Ovary (tissue), 7 donors: ENCODE measurements at regions not wholly inside any gene's neighbourhood (a gene's known extent, or its start where the extent isn't known, plus 50 kb on each side); places are given as distances from the start of the nearest gene placed in this dataset.

Experiments used
- DNase-seq, 5 donors: peaks; one replicate each; pipeline ENCODE4 v3.0.0-alpha.2; 2019 to 2020
- H3K27ac ChIP-seq, 2 donors: fragments of 200-600 bp; one replicate each; pipeline versions ENCODE4 v1.5.1 to v1.8.0; 2019 to 2022
- H3K27me3 ChIP-seq: fragments of 200-600 bp; one replicate; pipeline ENCODE4 v1.8.0; 2022
- H3K36me3 ChIP-seq: fragments of 200-600 bp; sonication (generic); one replicate; pipeline ENCODE4 v1.5.1; 2019
- H3K4me1 ChIP-seq: one replicate; pipeline ENCODE4 v1.8.1; 2013; ENCODE audit warnings: mild to moderate bottlenecking, moderate library complexity; ENCODE audit not compliant: insufficient read depth
- H3K4me3 ChIP-seq: fragments of 200-600 bp; sonication (generic); one replicate; pipeline ENCODE4 v1.5.1; 2017
- H3K9me3 ChIP-seq, 2 donors: fragments of 200-600 bp in 1 of 2; sonication (generic) in 1 of 2; one replicate each; pipeline versions ENCODE4 v1.5.1 to v1.8.1; 2013 to 2019; ENCODE audit warnings: mild to moderate bottlenecking in 1 of 2, moderate library complexity in 1 of 2
- CTCF ChIP-seq, 3 donors: fragments of 450-650 bp in 2 of 3; fragments of 200-600 bp in 1 of 3; IDR thresholded peaks; one replicate each; pipeline versions ENCODE4 v1.5.1 to v1.8.0; 2016 to 2022; ENCODE audit warnings: antibody characterized with exemption in 3 of 3, mild to moderate bottlenecking in 1 of 3
- EP300 ChIP-seq: sonication (generic); formaldehyde crosslinking; IDR thresholded peaks from one replicate; pipeline ENCODE4 v1.6.1; 2017; ENCODE audit warnings: antibody characterized with exemption
- POLR2A ChIP-seq: fragments of 450-650 bp; IDR thresholded peaks from one replicate; pipeline ENCODE4 v1.6.1; 2017; ENCODE audit warnings: antibody characterized with exemption, mild to moderate bottlenecking, moderate library complexity
- WGBS, 3 donors: extraction: QIAGEN DNeasy Blood & Tissue Kit in 1 of 3; methylation state at CpG; one replicate each; pipeline versions ENCODE4 v1.1.5 to v1.1.7; 2013 to 2017; 5-methylcytosine and 5-hydroxymethylcytosine counted together
- intact Hi-C, 4 donors: fragments of 100-400 bp; cut with DNase I; formaldehyde crosslinking; loops; one replicate each; pipeline versions ENCODE4 v1.11.0 to v1.15.1; 2022 to 2023
- donor health status: DM: no; HTN: no; CAD: no; lungs with moderate emphysema.
- donor health status: DM: no; HTN: no; CAD: no.
- donor health status: Bipolar disorder and iron deficiency.
- donor health status: DM: no; HTN: no; CAD: no.
- donor health status: DM: yes; HTN: yes; CAD: no.

GRCh38 chr7:70881167-70881847 is 250.6 kb upstream of the GALNT17 start:
- no peak for DNase-seq
- no peak overlapping the region for H3K4me3 ChIP-seq
- H3K27ac ChIP-seq: no peak overlapping the region
- TF ChIP-seq POLR2A (no peak), CTCF (IDR thresholded peaks at IDR 0.05) (no peak), EP300 (no peak)
- WGBS, 3 donors: 17 to 22% (median 21%) methylated on average over 7 of the region's 7 CpGs
- no peaks in the 10 kb centered on the region for H3K4me1 ChIP-seq
- H3K36me3 ChIP-seq: no peaks in the 10 kb centered on the region
- no peaks in the 10 kb centered on the region for H3K27me3 ChIP-seq
- intact Hi-C loops: no loop called here
- no peaks in the 10 kb centered on the region for H3K9me3 ChIP-seq

GRCh38 chr7:70883750-70884439 is 248.0 kb upstream of the GALNT17 start:
- H3K27me3 ChIP-seq: no peaks in the 10 kb centered on the region
- H3K4me3 ChIP-seq: no peak overlapping the region
- H3K4me1 ChIP-seq: no peaks in the 10 kb centered on the region
- no peak for DNase-seq
- H3K27ac ChIP-seq: no peak overlapping the region
- H3K9me3 ChIP-seq: no peaks in the 10 kb centered on the region
- intact Hi-C loops: no loop called here
- H3K36me3 ChIP-seq: no peaks in the 10 kb centered on the region
- 70 to 76% (median 76%) methylated on average over 5 of the region's 5 CpGs for WGBS, 3 donors
- TF ChIP-seq EP300: no peak
- no peak for TF ChIP-seq CTCF (IDR thresholded peaks at IDR 0.05)
- TF ChIP-seq POLR2A: no peak

- no peaks in the 10 kb centered on the region for H3K27me3 ChIP-seq
- no peaks in the 10 kb centered on the region for H3K9me3 ChIP-seq
- H3K36me3 ChIP-seq: no peaks in the 10 kb centered on the region
- H3K4me3 ChIP-seq: no peak overlapping the region
- intact Hi-C loops: no loop called here
- H3K27ac ChIP-seq: no peak overlapping the region
- H3K4me1 ChIP-seq: no peaks in the 10 kb centered on the region
- TF ChIP-seq POLR2A: no peak
- no peak for TF ChIP-seq EP300
- TF ChIP-seq CTCF (IDR thresholded peaks at IDR 0.05): no peak
- DNase-seq: no peak
Measured at GRCh38 chr7:70884440-70884764, 247.5 kb upstream of the GALNT17 start.

GRCh38 chr7:70884809-70885208 is 247.1 kb upstream of the GALNT17 start:
- Histone ChIP-seq H3K27me3 (no peaks in the 10 kb centered on the region), H3K36me3 (no peaks in the 10 kb centered on the region), H3K4me3 (no peak overlapping the region), H3K4me1 (no peaks in the 10 kb centered on the region), H3K9me3 (no peaks in the 10 kb centered on the region), H3K27ac (no peak overlapping the region)
- DNase-seq: no peak
- TF ChIP-seq CTCF (IDR thresholded peaks at IDR 0.05) (no peak), EP300 (no peak), POLR2A (no peak)
- intact Hi-C loops: no loop called here
- WGBS, 3 donors: 67 to 77% (median 76%) methylated on average over 3 of the region's 3 CpGs
